Motor neuron (in vitro differentiated cells): ENCODE measurements at regions not wholly inside any gene's neighbourhood (a gene's known extent, or its start where the extent isn't known, plus 50 kb on each side); places are given as distances from the start of the nearest gene placed in this dataset.

Experiments
- ATAC-seq, 8 experiments: fragments of 200-7000 bp; cut with Tn5 transposase; replicated peaks in 6 of 8; 2 replicates each; pipeline ENCODE4 v1.8.0; 2021; ENCODE audit warnings: mild to moderate bottlenecking in 8 of 8, moderate library complexity in 8 of 8
- H3K27ac ChIP-seq, 2 donors: fragments of 250-450 bp; sonication (Bioruptor Pico); 2 replicates each; pipeline ENCODE4 v1.9.0; 2021; ENCODE audit warnings: antibody characterized with exemption in 2 of 2, mild to moderate bottlenecking in 2 of 2, moderate library complexity in 1 of 2
- H3K4me1 ChIP-seq, 2 donors: fragments of 250-450 bp; sonication (Bioruptor Pico); replicated peaks in 1 of 2; 2 replicates each; pipeline ENCODE4 v1.6.1; 2021; ENCODE audit warnings: antibody characterized with exemption in 2 of 2, mild to moderate bottlenecking in 2 of 2, moderate library complexity in 1 of 2
- H3K4me3 ChIP-seq, 5 donors: fragments of 250-450 bp; sonication (Bioruptor Pico); 2 replicates each; pipeline ENCODE4 v1.9.0; 2021; ENCODE audit warnings: antibody characterized with exemption in 5 of 5, mild to moderate bottlenecking in 5 of 5, moderate library complexity in 4 of 5
- WGBS, 10 experiments: fragments of 450-650 bp; shearing (Covaris generic); methylation state at CpG; one replicate each; pipeline ENCODE4 v1.0.0; 2022; 5-methylcytosine and 5-hydroxymethylcytosine counted together
- in situ Hi-C, 9 experiments: fragments of 400-800 bp; cut with MboI; loops; one replicate each; pipeline ENCODE4 v1.15.0; 2021; ENCODE audit warnings: low sequenced_read_pairs in 9 of 9, low pct_unique_long_range_greater_than_20kb in 2 of 9; ENCODE audit not compliant: unreplicated experiment in 9 of 9

- Histone ChIP-seq H3K4me1 (no peaks in the 10 kb centered on the region), H3K27ac (no peak overlapping the region), H3K4me3 (no peak overlapping the region)
- WGBS, 10 experiments, result 28 to 100% (median 71%) methylated on average over 1 to 16 of the region's 17 CpGs; no CpG with 5 or more reads in 1 of the 10 experiments
- in situ Hi-C loops, result no loop called here
- ATAC-seq, result no peak
Measured at GRCh38 chr5:180439911-180440769, 54.0 kb upstream of the CNOT6 start.

DNA sequence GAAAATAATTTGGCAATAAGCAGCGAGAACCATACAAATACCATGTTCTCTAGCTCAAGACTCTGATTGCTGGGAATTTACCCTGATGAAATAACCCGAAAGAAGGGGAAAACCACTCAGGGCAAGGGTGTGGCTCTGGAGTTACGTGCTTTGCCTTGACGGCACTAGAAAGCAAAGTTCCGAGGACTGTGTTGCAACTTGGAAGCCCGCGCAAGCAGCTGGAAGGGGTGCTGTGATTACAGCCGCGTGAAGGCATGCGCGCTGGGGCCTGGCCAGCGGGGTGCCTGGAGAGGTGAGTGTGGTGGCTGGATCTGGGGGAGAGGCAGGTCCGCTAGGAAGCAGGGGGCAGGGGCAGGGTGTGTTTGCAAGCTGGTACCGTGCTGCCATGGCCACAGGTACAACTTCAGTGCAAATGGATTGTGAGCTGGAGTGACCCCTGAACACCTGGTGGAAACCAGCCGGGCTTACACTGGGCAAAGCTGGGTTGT, 52.6 kb upstream of the CNOT6 start:
- Histone ChIP-seq H3K4me1 (no peaks in the 10 kb centered on the region), H3K4me3 (no peak overlapping the region), H3K27ac (no peak overlapping the region)
- 20 to 83% (median 73%) methylated on average over 2 to 7 of the region's 15 CpGs; no CpG with 5 or more reads in 4 of the 10 experiments for WGBS, 10 experiments
- in situ Hi-C loops, result no loop called here
- ATAC-seq, result peak in 3 of 8 experiments; percentile 69 to 92 (median 88)
